ENCODE measurements at regions not wholly inside any gene's neighbourhood (a gene's known extent, or its start where the extent isn't known, plus 50 kb on each side); places are given as distances from the start of the nearest gene placed in this dataset.

DNA sequence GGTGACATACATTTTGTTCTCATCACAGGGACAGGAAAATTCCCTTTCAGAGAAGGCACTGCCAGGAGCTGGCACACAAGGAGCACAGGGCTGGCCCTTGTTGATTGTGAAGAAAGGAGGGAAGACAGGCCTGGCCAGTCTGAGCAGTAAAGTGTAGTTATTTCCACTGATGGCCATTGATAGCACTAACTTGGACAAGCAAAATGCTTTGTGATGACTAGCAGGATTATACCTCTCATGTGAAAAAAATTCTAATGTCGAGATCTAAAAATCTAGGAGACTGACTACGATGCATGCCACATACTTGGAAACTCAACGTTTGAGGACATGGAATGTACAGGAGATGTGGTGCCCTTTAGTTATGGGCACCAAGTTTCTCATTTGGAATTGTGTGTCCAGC, 54.3 kb upstream of the ST8SIA2 start:
- no peak overlapping the region for H3K23ac ChIP-seq (ENCODE audit: low read length)
- no peak overlapping the region for H3K56ac ChIP-seq (ENCODE audit: low read length)
- no peak overlapping the region for H3K18ac ChIP-seq (ENCODE audit: low read length)
- H3K36me3 ChIP-seq (ENCODE audit: control insufficient read depth, insufficient read depth, low read length) = no peaks in the 10 kb centered on the region
- H2BK120ac ChIP-seq (ENCODE audit: low read depth, low read length) = no peak overlapping the region
- no peak overlapping the region for H2AK5ac ChIP-seq (ENCODE audit: low read length)
- H3K4me3 ChIP-seq (ENCODE audit: low read length) = no peak overlapping the region
- no peak overlapping the region for H2BK15ac ChIP-seq (replicated peaks; ENCODE audit: low read depth)
- no peak overlapping the region for H3K4me2 ChIP-seq (ENCODE audit: low read length)
- H3K4me1 ChIP-seq (ENCODE audit: control insufficient read depth, low read depth, low read length) = peaks cover 13% of the 10 kb centered on the region
- H3K4ac ChIP-seq (ENCODE audit: low read depth, low read length) = no peak overlapping the region
- no peak overlapping the region for H3K9ac ChIP-seq (ENCODE audit: low read length)
- H2BK5ac ChIP-seq (ENCODE audit: low read length) = no peak overlapping the region
- no peaks in the 10 kb centered on the region for H3K79me1 ChIP-seq (ENCODE audit: low read length)
- no peaks in the 10 kb centered on the region for H3K27me3 ChIP-seq (ENCODE audit: insufficient read depth, low read length, poor library complexity)
- no peaks in the 10 kb centered on the region for H3K79me2 ChIP-seq (ENCODE audit: control insufficient read depth, insufficient read depth, low read length)
- WGBS (ENCODE audit: extremely low coverage, insufficient coverage, low lambda C conversion rate) = no CpG with 5 or more reads among the region's 3 CpGs
- no peak for DNase-seq
- H4K8ac ChIP-seq (ENCODE audit: low read depth, low read length) = no peak overlapping the region
- H3K27ac ChIP-seq (ENCODE audit: low read depth, low read length) = no peak overlapping the region
- no peak overlapping the region for H4K5ac ChIP-seq (ENCODE audit: low read length)

Measured in mesendoderm (in vitro differentiated cells).